ENCODE measurements at regions not wholly inside any gene's neighbourhood (a gene's known extent, or its start where the extent isn't known, plus 50 kb on each side); places are given as distances from the start of the nearest gene placed in this dataset.

DNA sequence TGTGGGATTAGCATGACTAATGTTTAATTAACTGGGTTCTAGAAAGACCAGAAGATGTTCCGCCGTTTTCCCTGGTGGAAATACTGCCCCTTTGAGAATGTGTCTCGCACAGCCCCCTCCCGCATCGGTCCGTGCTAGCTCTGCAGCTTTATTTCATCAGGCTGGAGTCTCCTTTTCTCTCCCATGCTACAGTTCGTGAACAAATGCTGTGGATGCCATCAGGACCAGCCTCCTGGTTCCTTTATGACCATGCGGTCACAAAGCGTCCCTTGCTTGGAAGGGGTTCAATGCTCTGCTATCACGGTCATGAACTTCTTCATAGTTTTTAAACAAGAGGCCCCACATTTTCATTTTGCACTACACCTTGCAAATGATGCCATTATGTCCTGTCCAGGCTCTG, 157.7 kb upstream of the TMEM132C start:
- TF ChIP-seq CTCF (conservative IDR thresholded peaks at IDR 0.05; ENCODE audit: low read depth in 2 of 2) (no peak), POLR2AphosphoS5 (IDR thresholded peaks at IDR 0.05; ENCODE audit: low read depth) (no peak), EZH2phosphoT487 (IDR thresholded peaks at IDR 0.05; ENCODE audit: unreplicated experiment) (no peak), EZH2 (IDR thresholded peaks at IDR 0.05; ENCODE audit: low read depth, unreplicated experiment) (no peak)
